ENCODE measurements at regions not wholly inside any gene's neighbourhood (a gene's known extent, or its start where the extent isn't known, plus 50 kb on each side); places are given as distances from the start of the nearest gene placed in this dataset.

GRCh38 chr1:191889623-191890003, 268.6 kb upstream of the RGS18 start:
- H3K4me1 Mint-ChIP-seq (ENCODE audit: low read depth, unreplicated experiment), result no peaks in the 10 kb centered on the region
- Histone ChIP-seq H3K36me3 (ENCODE audit: insufficient read depth, low read length) (no peaks in the 10 kb centered on the region), H3K4me2 (ENCODE audit: low read length) (no peak overlapping the region), H3K9me3 (ENCODE audit: insufficient read depth, low read depth, low read length) (no peaks in the 10 kb centered on the region), H3K79me2 (ENCODE audit: insufficient read depth, low read length) (no peaks in the 10 kb centered on the region), H2AFZ (ENCODE audit: low read depth, low read length) (no peak overlapping the region), H3K4me1 (ENCODE audit: insufficient read depth, low read length) (no peaks in the 10 kb centered on the region), H3K4me3 (ENCODE audit: insufficient read depth, low read depth, low read length) (no peak overlapping the region), H3K27me3 (ENCODE audit: insufficient read depth, low read length) (no peaks in the 10 kb centered on the region), H3K9ac (ENCODE audit: low read length) (no peak overlapping the region), H4K20me1 (ENCODE audit: insufficient read depth, low read length) (no peaks in the 10 kb centered on the region), H3K27ac (ENCODE audit: low read depth, low read length) (no peak overlapping the region)
- no peak overlapping the region for H3K27ac Mint-ChIP-seq (ENCODE audit: unreplicated experiment)
- no peaks in the 10 kb centered on the region for H3K9me3 Mint-ChIP-seq (ENCODE audit: unreplicated experiment)
- no peaks in the 10 kb centered on the region for H3K36me3 Mint-ChIP-seq (ENCODE audit: low read depth, unreplicated experiment)
- no peak for TF ChIP-seq CTCF (IDR thresholded peaks at IDR 0.05; ENCODE audit: insufficient read depth, low read depth, low read length)
- TF ChIP-seq EZH2 (IDR thresholded peaks at IDR 0.05; ENCODE audit: insufficient read depth, low read length), result no peak
- no peak overlapping the region for H3K4me3 Mint-ChIP-seq (ENCODE audit: unreplicated experiment)
- H3K27me3 Mint-ChIP-seq (ENCODE audit: low read depth, unreplicated experiment), result no peaks in the 10 kb centered on the region
- FAIRE-seq (no peak), DNase-seq (ENCODE audit: low read depth) (no peak)

- Histone ChIP-seq H3K27me3 (ENCODE audit: insufficient read depth, low read length) (no peaks in the 10 kb centered on the region), H3K9me3 (ENCODE audit: insufficient read depth, low read depth, low read length) (no peaks in the 10 kb centered on the region), H3K4me2 (ENCODE audit: low read length) (no peak overlapping the region), H3K4me1 (ENCODE audit: insufficient read depth, low read length) (no peaks in the 10 kb centered on the region), H3K27ac (ENCODE audit: low read depth, low read length) (no peak overlapping the region), H3K9ac (ENCODE audit: low read length) (no peak overlapping the region), H3K4me3 (ENCODE audit: insufficient read depth, low read depth, low read length) (no peak overlapping the region), H3K36me3 (ENCODE audit: insufficient read depth, low read length) (no peaks in the 10 kb centered on the region), H3K79me2 (ENCODE audit: insufficient read depth, low read length) (no peaks in the 10 kb centered on the region), H4K20me1 (ENCODE audit: insufficient read depth, low read length) (no peaks in the 10 kb centered on the region), H2AFZ (ENCODE audit: low read depth, low read length) (no peak overlapping the region)
- DNase-seq (ENCODE audit: low read depth) (no peak), FAIRE-seq (no peak)
- Mint-ChIP-seq H3K4me1 (ENCODE audit: low read depth, unreplicated experiment) (peaks cover 3% of the 10 kb centered on the region), H3K4me3 (ENCODE audit: unreplicated experiment) (no peak overlapping the region), H3K9me3 (ENCODE audit: unreplicated experiment) (no peaks in the 10 kb centered on the region), H3K36me3 (ENCODE audit: low read depth, unreplicated experiment) (no peaks in the 10 kb centered on the region), H3K27ac (ENCODE audit: unreplicated experiment) (no peak overlapping the region), H3K27me3 (ENCODE audit: low read depth, unreplicated experiment) (no peaks in the 10 kb centered on the region)
- TF ChIP-seq CTCF (IDR thresholded peaks at IDR 0.05; ENCODE audit: insufficient read depth, low read depth, low read length) (no peak), EZH2 (IDR thresholded peaks at IDR 0.05; ENCODE audit: insufficient read depth, low read length) (no peak)
Observed at GRCh38 chr1:191890433-191891088, 267.7 kb upstream of the RGS18 start.

GRCh38 chr1:191892716-191893115, 265.5 kb upstream of the RGS18 start:
- Histone ChIP-seq H3K79me2 (ENCODE audit: insufficient read depth, low read length) (no peaks in the 10 kb centered on the region), H3K4me3 (ENCODE audit: insufficient read depth, low read depth, low read length) (no peak overlapping the region), H3K4me1 (ENCODE audit: insufficient read depth, low read length) (no peaks in the 10 kb centered on the region), H3K27me3 (ENCODE audit: insufficient read depth, low read length) (no peaks in the 10 kb centered on the region), H3K9me3 (ENCODE audit: insufficient read depth, low read depth, low read length) (no peaks in the 10 kb centered on the region), H2AFZ (ENCODE audit: low read depth, low read length) (no peak overlapping the region), H3K36me3 (ENCODE audit: insufficient read depth, low read length) (no peaks in the 10 kb centered on the region), H4K20me1 (ENCODE audit: insufficient read depth, low read length) (no peaks in the 10 kb centered on the region), H3K4me2 (ENCODE audit: low read length) (no peak overlapping the region), H3K27ac (ENCODE audit: low read depth, low read length) (no peak overlapping the region), H3K9ac (ENCODE audit: low read length) (no peak overlapping the region)
- H3K4me3 Mint-ChIP-seq (ENCODE audit: unreplicated experiment), result no peak overlapping the region
- FAIRE-seq (no peak), DNase-seq (ENCODE audit: low read depth) (no peak)
- no peaks in the 10 kb centered on the region for H3K27me3 Mint-ChIP-seq (ENCODE audit: low read depth, unreplicated experiment)
- H3K27ac Mint-ChIP-seq (ENCODE audit: unreplicated experiment), result no peak overlapping the region
- peaks cover 7% of the 10 kb centered on the region for H3K4me1 Mint-ChIP-seq (ENCODE audit: low read depth, unreplicated experiment)
- H3K36me3 Mint-ChIP-seq (ENCODE audit: low read depth, unreplicated experiment), result no peaks in the 10 kb centered on the region
- no peak for TF ChIP-seq CTCF (IDR thresholded peaks at IDR 0.05; ENCODE audit: insufficient read depth, low read depth, low read length)
- no peak for TF ChIP-seq EZH2 (IDR thresholded peaks at IDR 0.05; ENCODE audit: insufficient read depth, low read length)
- no peaks in the 10 kb centered on the region for H3K9me3 Mint-ChIP-seq (ENCODE audit: unreplicated experiment)
